ENCODE measurements at regions not wholly inside any gene's neighbourhood (a gene's known extent, or its start where the extent isn't known, plus 50 kb on each side); places are given as distances from the start of the nearest gene placed in this dataset.
"Not testable (repeated sequence)": the region's sequence is repeated elsewhere in the genome, so short reads cannot be mapped to it uniquely, and the experiment has no call there.

DNA sequence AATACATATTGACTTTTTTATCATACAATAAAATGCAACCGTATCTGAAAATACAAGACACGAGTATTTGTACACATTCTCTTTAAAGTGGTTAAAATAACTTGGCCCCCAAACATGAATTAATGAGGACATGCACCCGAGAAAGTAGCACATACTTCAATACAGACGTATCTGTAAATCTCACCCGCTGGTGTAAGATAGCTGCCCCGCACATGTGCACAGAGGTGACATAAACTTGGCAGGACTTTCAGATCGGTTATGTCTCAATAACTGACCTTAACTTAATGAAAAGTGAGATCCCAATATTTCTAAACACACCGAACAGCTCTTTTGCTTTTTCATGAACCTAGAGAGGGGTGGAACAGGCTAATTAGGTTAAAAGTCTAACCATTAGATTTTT lies 91.5 kb upstream of the RPS6KA2 start:
- DNase-seq = no peak

DNA sequence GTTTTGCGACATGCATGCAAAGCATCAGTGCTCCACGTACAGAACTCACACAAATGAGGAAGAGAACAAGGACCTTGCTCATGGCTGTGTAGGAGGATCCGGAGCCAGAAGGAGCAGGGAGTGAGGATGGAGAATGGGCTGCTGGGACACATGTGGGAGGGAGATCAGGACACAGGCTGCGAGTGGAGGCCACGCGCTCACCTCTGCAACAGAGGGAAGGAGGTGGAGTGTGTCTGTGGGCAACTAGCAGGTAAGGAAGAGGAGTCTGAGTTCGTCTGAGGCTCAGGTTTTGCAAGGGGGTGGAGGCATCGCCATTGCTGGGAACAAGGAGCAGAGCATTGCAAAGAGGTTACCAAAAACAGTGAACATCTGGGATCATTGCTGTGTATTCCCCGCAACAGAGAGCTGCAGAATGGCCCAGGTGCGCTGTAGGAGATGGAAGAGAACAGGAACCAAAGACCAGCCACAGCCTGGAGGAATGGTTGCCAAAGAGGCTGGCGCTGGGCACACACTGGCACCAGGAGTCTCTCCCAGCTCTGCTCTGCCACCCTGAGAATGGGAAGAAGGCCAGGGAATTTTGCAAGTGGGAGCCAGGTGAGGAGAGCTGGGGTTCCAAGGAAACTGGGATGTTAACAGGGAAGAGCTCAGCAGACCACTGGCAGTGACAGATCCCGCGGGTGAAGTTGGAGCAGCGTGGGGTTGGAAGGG lies 90.0 kb upstream of the RPS6KA2 start:
- no peak for DNase-seq

DNA sequence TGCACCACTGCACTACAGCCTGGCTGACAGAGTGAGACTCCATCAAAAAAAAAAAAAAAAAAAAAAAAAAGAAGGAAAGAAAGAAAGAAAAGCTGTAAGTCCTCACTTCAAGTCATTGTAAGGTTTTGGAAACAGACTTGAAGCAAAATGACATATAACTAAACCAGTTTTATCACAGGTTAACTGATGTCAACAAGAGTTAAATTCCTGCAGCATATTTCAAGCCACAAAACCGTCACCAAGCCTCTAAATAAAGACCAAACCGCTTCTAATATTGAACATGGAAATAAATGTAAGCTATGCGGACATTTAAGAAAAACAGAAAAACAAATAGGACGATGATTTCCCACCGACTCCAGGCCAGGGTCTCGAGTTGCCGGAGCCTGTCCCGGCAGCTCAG lies 88.9 kb upstream of the RPS6KA2 start:
- DNase-seq = no peak

DNA sequence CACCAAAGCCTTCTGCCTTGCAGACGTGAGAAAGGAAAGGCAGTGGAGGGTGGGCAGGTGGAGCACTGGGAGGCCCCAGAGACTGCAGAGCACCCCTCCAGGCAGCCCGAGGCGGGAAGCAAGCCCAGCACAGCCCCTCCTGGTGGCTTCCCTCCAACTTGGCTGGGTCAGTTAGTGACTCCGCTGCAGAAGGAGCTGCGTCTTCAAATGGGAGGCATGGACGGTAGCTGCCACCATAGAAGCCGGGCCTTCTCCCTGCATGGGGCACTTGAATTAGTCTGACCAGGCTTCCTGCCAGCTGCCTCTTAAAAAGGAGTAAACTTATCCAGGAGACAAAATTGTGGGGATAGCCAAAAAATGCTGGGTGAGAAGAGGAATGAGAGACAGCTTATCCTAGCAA lies 88.0 kb upstream of the RPS6KA2 start:
- DNase-seq = no peak

DNA sequence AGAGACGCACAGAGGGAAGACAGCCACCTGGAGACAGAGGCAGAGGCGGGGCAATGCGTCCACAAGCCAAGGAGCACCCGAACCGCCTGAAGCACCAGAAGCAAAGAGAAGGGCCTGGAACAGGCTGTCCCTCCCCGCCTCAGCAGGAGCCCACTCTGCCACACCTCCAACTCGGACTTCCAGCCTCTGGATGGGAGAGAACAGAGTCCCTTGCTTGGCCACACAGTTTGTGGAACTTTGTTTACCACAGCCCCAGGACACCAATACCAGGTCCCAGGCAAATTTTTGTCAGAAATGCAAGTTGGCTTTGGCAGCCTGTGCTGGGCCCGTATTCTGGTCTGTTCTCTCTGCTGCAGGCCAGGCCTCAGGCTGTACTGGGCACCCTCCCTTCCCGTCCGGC lies 87.5 kb upstream of the RPS6KA2 start:
- no peak for DNase-seq

DNA sequence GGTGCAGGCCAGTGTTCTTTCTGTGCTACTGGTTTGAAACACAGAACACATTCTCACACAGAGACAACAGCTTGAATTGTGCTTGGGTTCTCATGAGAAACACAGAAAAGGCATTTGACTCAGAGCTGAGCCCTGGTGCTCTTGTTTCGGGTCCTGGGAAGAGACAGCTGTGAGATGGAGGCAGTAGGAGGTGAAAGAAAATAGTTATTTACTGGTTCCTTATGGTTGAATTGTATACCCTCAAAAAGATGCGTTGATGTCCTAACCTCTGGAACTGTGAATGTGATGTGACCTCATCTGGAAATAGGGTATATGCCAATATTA lies 87.1 kb upstream of the RPS6KA2 start:
- DNase-seq = no peak

DNA sequence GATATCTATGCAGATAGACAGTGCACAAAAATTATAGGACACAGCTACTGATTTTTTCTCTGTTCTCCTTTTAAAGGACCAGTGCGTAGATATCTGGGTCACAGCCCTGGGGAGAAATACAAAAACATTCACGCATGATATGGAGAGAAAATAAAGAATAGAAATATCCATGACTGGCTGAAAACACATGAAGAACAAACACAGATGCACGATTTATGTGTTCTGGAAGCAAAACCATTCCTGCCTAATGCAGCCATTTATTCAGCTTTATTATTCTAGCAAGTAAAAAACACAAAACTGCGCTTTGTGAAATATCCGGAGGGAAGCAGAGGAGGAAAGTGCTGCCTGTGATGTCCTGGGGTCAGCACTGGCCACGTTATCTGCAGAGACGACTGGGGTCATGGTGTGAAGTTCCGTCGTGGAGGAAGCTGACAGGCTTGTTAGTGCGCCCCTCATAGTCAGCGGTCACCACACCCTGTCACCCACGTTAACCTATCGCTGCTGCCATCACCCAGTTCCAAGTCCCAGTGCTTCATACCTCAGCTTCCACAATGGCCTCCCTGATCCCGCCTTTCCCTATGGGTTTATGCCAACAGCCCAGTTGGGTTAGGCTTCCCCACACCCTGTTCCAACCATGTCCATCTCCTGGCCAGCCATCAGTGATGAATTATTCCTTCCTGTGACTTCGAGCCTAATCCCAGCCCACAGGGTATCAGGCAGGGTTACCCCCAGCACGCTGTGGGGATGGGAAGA lies 86.6 kb upstream of the RPS6KA2 start:
- no peak for DNase-seq

DNA sequence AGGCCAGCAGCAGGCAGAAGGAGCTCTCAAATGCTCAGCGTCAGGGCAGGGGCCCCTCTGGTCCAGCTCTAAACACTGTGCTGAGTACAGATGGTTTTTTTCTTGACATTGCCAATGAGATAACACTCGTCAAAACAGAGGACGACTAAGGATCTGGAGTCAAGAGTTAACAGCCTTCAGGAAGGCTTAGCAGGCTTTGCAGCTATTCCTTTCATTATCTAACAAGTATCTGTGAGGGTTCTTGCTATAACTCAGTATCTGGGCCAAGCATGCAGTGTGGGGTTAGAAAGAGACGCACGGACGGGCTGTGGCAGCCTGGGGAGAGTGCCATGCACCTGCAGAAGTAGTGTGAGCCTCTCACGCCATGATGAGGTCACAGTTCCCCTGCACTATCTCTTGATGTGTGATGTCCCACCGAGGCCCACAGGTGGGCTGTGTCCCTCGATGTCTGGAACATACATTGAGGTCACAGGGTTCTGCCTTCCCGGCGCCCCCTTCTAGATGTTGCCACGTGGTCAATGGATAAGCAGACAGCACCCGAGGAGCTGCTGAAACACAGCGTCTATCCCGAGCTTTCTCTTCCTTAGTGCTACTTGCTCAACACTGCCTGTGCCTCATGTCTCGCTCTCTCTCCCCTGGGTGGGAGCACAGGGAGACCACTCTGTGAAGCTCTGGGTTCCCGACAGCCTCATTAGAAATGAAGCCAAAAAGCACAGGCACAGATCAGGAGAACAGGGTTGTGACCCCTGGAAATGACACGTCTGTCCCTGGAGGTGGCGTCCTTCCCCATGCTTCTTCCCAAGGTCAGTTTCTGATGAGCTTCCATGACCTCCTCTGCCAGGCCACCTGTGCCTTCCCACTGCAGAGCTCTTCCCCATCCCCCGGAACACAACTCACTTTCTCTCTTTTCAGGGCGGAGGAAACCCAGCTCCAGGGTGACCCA lies 85.5 kb upstream of the RPS6KA2 start:
- DNase-seq = no peak

DNA sequence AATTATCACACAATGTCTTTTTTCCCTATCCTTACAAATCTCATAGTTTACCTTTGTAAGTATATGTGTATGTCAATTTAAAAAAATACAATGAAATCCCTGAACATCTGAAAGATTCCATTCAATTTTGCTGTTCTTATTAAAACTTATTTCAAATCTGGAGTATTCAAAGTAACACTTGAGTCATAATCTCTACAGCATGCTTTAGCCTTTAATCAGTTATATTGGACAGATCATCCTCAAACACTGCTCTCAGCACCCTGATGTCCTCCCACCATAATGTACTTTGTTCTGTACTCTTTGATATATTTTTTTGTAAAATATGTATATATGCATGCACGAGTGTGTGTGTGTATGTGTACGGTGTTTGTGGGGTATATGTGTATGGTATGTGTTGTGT lies 83.0 kb upstream of the RPS6KA2 start:
- no peak for DNase-seq

DNA sequence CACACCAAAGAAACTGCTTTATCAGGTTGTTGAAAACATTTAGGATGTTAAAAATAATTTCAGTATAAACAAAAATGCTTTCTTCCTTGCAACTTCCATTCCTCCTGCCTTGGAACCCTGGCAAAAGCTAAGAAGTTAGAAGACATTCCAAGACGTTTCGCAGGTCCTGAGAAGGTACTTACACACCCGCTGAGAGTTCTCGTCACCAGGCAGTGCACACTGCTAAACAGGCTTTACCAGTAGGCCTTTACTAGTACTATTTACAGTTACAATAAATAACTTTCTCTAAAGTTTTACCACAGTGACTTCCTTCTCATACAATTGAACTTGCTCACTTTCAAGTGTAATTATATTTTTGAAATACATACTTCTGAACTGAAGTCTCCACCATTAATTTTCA lies 81.4 kb upstream of the RPS6KA2 start:
- no peak for DNase-seq

DNA sequence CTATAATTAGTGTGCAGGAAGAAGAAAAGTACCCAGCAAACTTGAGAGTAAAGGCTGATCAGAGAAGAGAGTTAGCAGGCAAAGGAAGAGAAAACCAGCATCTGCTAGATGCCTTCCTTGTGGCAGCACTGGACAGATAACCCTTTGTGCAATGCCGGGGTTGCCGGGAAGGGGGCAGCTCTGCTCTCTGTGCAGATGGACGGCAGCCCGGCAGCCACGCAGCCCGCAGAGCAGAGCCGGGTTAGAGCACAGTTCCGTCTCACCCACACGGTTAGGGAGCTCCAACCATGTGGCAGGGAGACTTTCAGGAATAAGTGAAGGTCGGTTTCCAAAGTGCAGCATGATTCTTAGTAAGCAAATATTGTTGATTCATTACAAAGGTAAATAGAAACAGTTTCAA lies 80.0 kb upstream of the RPS6KA2 start:
- DNase-seq = peak; percentile 45

DNA sequence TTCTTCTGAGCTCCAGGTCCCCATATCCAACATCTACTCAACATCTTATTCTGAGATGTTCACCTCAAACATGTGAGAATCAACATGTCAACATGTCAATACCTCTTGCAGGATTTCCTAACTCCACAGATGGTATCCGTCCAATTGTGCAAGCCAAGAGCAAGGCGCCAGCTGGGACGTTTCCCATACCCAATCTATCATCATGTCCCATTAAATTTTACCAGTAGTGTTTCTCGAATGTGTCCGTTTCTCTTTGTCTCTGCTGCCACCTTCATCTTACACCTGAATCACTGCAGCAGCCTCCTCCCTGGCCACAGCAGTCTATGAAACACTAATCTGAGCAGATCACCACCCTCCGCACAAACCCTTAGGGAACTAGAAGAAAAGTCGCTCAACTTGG lies 78.0 kb upstream of the RPS6KA2 start:
- no peak for DNase-seq

DNA sequence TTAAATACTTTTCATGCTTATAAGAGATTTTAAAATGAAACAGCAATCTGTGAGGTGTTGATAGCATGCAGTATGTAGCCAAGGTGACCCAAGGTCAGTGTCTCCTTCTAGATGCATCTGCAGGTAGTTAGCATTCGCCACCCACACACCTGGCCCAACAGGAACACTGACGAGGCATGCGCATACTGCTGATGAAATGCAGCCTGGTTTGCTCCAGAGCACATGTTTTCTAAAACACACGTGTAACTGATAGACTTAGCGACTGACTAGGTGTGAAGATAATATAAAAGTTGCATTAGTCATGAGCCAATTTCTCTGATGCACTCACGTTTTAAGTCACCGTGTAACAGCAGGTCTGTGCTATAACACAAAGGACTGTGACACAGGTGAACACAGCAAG lies 77.1 kb upstream of the RPS6KA2 start:
- DNase-seq = no peak

DNA sequence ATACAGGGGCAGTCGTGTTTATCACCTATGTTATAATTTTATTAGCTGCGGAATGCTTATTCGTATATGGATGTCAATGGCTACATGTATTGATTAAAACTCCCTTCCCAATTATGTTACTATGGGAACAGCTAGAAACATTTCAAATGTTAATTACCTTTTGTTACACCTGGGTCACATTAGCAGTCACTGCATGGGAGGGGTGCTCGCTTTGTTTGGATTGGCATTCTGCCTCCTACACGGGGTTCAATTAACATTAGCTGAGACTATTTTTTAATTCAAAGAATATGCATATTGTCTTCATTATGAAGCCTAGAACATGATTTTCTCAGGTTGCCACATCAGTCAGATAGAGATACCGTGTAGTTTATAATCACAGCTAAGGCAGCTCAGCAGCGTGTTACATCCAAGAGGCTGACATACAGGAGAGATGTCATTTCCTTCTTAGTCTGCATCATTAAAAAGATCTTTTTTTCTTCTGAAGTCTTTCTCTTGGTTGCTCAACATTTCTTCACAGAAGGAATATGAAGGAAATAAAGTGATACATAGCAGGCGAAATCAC lies 76.2 kb upstream of the RPS6KA2 start:
- no peak for DNase-seq

DNA sequence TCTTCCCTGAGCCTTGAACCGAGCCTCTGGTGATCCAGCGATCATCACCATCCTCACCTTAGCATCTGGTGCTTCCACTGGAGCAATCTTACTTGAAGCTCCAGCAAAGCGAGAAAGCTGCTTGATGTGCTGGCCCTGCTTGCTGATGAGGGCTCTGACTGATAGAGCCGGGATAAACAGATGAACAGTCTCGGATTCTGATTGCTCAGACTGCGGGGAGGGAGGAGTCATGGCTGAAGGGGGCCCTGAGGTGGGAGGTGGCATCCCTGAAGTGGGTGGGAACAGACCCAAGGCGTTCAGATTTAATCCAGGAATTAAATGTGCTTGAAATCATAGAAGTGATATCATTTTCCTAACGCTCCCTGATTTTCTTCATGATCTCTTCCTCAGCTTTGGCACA lies 74.4 kb upstream of the RPS6KA2 start:
- not testable (repeated sequence) for DNase-seq

DNA sequence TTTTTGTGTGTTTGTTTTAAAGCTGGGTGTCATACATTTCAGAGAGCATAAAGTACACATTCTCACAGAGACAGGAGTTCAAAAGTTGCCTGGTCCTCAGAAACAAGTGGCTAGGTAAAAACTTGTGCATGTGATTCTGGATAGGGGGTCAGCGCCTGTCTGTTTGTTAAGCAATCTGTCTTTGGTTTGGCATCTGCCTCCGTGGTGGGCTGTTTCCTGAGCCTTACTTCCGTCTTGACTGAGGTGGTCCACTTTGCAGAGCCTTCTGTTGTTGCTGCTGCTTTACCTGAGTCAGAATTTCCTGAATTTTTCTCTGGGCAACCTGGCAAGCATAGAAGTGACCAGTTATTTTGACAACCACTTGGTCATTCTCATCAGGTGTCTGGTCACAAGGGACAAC lies 73.8 kb upstream of the RPS6KA2 start:
- DNase-seq = not testable (repeated sequence)

DNA sequence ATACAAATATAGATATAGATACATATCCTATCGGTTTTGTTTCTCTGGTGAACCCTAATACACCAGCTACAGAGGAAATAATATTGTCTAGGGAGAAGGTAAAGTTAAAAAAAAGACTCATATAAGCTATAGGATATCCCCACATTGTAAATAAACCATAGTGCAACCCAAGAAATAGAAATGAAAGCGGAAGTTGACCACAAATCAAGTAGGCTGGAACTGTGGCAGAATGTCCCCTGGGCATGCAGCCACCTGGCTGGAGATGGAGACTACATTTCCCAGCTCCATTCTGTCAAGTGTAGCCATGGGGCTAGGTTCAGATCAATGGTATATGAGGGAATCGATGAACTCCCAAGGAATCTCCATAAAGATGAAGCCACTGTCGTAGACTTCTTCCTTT lies 70.1 kb upstream of the RPS6KA2 start:
- no peak for DNase-seq

DNA sequence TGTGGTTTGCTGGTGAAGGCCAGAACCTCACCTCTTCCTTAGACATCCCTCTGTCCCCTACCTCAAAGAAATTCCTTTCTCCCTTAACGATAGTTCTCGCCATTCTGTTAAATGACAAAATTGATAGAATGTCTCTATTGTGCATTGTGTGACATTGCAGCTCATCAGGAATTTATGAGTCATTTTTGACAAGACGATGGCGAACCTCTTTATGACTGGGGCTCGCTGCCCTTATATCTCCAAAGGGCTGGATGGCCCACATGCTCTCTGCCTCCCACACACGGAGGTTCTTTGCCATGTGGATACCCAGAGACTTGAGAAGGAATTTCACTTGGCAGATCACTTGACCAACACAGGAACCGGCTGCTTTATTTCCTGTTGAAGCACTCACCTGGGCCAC lies 66.8 kb upstream of the RPS6KA2 start:
- DNase-seq = no peak

DNA sequence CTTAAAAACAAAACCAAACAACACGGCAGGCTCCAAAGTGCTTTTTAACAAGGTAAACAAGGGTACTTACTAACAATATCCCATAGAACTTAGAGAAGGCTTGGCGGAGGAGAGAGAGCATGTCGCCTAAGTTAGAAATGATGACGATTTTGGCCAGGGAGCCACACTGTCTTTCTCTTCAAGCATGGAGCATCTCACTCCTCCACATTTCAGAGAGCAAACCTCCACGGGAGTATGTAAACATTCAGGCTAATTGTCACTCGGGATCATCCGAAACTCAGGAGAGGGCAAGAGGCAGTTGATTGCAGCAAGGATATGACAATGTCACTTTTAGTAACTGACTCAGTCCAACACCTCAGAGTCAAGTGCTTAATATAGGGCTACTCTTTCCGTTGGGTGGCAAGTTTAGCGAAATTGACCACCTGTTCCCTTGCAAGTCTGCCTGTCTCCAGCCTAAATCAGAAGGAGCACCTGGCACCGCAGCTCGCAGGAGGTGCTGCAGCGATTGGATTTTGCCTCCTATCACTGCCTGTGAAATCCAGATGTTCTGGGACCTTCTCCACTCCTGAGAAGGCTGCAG lies 65.8 kb upstream of the RPS6KA2 start:
- DNase-seq = no peak

DNA sequence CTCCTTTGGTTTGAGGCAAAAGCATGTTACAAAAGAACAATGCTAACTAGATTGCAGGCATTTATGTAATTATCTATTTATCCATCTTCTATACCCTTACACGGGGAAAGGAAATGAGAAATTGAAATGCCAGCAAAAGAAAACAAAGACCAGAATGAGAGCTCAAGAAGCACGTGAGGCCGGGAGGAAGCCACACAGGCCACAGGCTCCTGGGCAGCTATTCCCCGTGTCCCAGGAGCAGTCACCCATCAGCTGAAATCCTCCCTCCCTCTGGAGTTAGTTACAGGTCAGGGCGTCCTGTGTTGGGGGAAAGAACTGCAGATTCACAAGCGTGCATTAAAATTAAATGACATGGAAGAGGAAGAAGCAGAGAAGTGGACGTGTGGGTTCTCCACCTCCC lies 64.7 kb upstream of the RPS6KA2 start:
- no peak for DNase-seq

DNA sequence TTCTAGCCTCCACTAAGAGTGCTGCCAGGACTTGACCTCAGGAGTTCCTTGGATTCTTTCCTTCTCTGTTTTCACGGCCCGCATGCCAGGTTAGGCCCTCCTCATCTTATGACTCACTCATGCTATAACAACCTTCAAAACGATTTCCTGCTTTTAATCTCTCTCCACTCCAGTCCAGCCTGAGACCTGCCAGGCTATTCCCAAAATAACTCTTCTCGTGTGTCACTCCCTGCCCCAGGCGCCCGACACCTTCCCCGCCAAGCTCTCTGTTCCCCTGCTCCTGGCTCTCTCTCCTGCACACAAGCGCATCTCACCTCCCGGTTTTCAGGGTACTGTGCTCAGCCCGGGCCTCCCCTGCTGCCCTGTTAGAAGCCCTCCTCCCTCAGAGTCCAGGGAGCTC lies 64.1 kb upstream of the RPS6KA2 start:
- no peak for DNase-seq

DNA sequence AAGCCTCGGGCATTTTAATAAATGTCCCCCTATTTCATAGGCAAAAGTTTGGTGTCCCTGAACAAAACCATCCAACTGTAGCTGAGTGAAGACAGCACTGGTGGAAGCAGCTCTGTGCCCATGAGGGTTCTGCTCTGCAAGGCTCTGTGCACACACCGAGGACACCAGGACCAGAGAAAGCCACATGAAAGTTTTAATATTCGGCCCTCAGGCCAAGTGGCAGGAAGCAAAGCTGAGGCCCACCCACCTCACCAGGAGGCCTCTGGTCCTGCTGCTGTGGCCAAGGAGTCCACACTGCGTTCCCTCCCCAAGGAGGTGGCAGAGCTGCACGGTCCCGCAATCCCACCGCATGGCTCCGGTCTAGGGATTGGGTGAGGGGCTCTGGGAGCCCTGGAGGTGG lies 62.6 kb upstream of the RPS6KA2 start:
- DNase-seq = no peak

DNA sequence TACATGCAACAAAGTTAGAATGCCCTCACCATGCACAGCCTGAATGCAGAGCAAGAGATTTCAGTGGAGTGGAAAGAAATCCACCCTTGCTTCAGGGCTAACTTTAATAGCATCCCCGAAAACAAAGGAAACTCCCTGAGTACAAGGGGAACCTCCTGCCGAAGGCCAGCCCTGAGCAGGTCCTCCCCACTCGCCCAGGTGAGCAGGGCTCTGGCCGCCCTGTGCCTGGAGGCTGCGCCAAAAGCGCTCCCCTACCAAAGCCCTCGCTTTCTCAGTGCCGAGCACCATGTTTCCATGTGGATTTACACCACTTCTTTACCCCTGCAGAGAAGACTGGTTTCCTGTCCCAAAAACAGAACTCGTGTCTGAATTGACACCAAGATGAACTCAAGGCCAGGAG lies 61.9 kb upstream of the RPS6KA2 start:
- no peak for DNase-seq

Measured in stimulated activated CD4-positive, alpha-beta T cell treated with anti-CD3 and anti-CD28 coated beads, Interleukin-15, amount 100 ng/mL, for 24 hours (primary cell).